ENCODE measurements at regions not wholly inside any gene's neighbourhood (a gene's known extent, or its start where the extent isn't known, plus 50 kb on each side); places are given as distances from the start of the nearest gene placed in this dataset.

DNA sequence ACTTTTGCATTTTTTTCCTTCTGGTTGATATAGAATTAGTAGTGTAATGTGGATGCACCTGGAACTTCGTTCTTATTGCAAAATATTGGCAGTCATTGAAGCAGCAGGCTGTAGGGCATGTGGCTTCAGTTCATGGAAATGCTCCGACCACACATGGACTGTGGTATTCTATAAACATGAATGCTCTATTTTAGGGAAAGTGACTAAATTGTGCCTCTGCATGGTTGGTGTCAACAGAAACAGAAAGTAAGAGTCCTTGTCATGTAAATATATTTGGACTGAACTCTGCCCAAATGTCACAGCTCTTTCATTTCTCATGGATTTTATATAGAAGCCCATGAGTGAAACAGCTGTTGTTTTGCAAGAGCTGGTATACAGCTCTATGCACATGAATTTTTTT is 917.0 kb downstream of the LRFN5 start:
- Mint-ChIP-seq H3K4me1 (peaks cover 6% of the 10 kb centered on the region), H3K36me3 (ENCODE audit: low read depth) (no peaks in the 10 kb centered on the region), H3K4me3 (no peak overlapping the region), H3K27ac (no peak overlapping the region), H3K9me3 (no peaks in the 10 kb centered on the region), H3K27me3 (no peaks in the 10 kb centered on the region)
- no peak for DNase-seq
- intact Hi-C loops (cut with micrococcal nuclease), result no loop called here
- ChIA-PET CTCF (no interaction called here), POLR2A (no interaction called here)
- no peak for TF ChIP-seq CTCF (IDR thresholded peaks at IDR 0.05)
- no peak for ATAC-seq (ENCODE audit: low read depth)

DNA sequence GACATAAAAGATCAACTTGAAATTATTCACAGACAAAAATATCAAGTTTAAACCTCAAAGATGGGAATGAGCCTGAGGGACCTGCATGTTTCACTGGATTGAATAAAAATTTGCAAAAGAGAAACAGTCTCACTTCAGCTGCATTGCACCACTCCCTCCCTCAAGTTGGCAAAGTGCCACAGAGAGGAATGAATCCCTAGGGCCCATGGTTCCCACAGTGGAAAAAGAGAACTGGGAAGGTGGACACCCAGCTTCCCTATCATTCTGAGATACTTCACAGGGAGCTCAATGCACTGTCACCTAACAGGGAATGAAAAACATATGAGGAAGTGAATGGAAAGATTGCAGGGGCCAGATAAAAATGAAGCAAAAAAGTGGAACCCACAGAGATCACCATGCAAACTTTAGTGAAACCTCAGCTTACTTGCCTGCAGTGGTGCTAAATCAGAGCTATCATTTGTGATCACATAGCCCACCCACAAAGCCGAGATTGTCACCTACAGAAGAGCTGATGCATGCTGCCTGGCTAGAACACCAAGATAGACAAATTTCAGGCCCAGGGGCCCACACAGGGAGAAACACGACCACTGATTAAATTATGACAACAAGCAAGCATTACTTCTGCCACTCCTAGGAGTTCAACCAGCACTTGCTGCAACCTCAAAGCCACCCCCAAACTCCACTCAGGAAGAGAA is 911.3 kb downstream of the LRFN5 start:
- no peaks in the 10 kb centered on the region for H3K36me3 Mint-ChIP-seq (ENCODE audit: low read depth)
- H3K27me3 Mint-ChIP-seq, result no peaks in the 10 kb centered on the region
- POLR2A ChIA-PET, result no interaction called here
- H3K9me3 Mint-ChIP-seq, result no peaks in the 10 kb centered on the region
- no peak for DNase-seq
- ATAC-seq (ENCODE audit: low read depth), result no peak
- CTCF ChIA-PET, result interaction anchor here (1.4 kb wide), 1 partner anchor 9 kb away, joined by 3 read pairs; no protein-coding TSS in a partner anchor
- no peak overlapping the region for H3K27ac Mint-ChIP-seq
- H3K4me1 Mint-ChIP-seq, result peaks cover 15% of the 10 kb centered on the region
- H3K4me3 Mint-ChIP-seq, result no peak overlapping the region
- no peak for TF ChIP-seq CTCF (IDR thresholded peaks at IDR 0.05)
- intact Hi-C loops (cut with micrococcal nuclease), result no loop called here

DNA sequence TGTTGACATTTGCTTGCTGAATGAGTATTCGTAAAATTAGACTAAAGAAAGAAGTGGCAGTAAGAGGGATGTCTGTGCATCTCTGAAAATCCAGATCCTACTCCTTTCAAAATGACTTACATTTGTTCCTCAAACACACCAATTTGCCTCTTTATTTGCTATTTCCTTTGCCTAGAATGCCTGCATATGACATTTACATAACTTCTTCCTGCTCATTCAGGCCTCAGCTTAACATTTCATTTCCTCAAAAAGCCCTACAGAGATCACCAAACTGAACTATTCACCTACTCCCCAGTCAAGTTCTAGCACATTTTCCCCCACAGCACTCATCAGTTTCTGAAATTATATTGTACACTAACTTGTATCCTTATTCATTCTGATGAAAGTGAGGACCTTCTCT is 907.2 kb downstream of the LRFN5 start:
- ATAC-seq (ENCODE audit: low read depth), result peak; percentile 25
- TF ChIP-seq CTCF (IDR thresholded peaks at IDR 0.05), result no peak
- H3K36me3 Mint-ChIP-seq (ENCODE audit: low read depth), result no peaks in the 10 kb centered on the region
- CTCF ChIA-PET, result no interaction called here
- intact Hi-C loops (cut with micrococcal nuclease), result no loop called here
- H3K27ac Mint-ChIP-seq, result no peak overlapping the region
- H3K27me3 Mint-ChIP-seq, result no peaks in the 10 kb centered on the region
- DNase-seq, result no peak
- H3K4me1 Mint-ChIP-seq, result peaks cover 15% of the 10 kb centered on the region
- H3K4me3 Mint-ChIP-seq, result no peak overlapping the region
- H3K9me3 Mint-ChIP-seq, result no peaks in the 10 kb centered on the region
- POLR2A ChIA-PET, result no interaction called here

DNA sequence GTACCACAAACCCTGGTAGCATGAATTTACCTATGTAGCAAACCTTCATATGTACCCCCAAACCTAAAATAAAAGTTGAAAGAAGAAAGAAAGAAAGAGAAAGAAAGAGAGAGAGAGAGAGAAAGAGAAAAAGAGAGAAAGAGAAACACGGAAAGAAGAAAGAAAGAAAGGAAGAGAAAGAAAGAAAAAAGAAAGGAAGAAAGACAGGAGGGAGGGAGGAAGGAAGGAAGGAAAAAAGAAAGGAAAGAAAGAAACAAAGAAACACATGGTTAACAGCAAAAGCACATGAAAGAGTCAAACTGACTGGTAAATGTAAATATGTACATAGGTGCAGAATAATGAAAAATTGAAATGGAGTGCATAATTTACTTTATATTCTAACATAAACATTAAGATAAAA is 903.4 kb downstream of the LRFN5 start:
- no peak overlapping the region for H3K4me3 Mint-ChIP-seq
- DNase-seq, result no peak
- no peak overlapping the region for H3K27ac Mint-ChIP-seq
- H3K4me1 Mint-ChIP-seq, result peaks cover 13% of the 10 kb centered on the region
- ChIA-PET CTCF (no interaction called here), POLR2A (no interaction called here)
- H3K27me3 Mint-ChIP-seq, result no peaks in the 10 kb centered on the region
- no peak for ATAC-seq (ENCODE audit: low read depth)
- intact Hi-C loops (cut with micrococcal nuclease), result no loop called here
- no peak for TF ChIP-seq CTCF (IDR thresholded peaks at IDR 0.05)
- no peaks in the 10 kb centered on the region for H3K36me3 Mint-ChIP-seq (ENCODE audit: low read depth)
- no peaks in the 10 kb centered on the region for H3K9me3 Mint-ChIP-seq

GRCh38 chr14:42508209-42508946 is 901.7 kb downstream of the LRFN5 start:
- intact Hi-C loops (cut with micrococcal nuclease), result no loop called here
- H3K9me3 Mint-ChIP-seq, result no peaks in the 10 kb centered on the region
- no peak overlapping the region for H3K27ac Mint-ChIP-seq
- no peak for TF ChIP-seq CTCF (IDR thresholded peaks at IDR 0.05)
- ATAC-seq (ENCODE audit: low read depth) (no peak), DNase-seq (no peak)
- ChIA-PET CTCF (no interaction called here), POLR2A (no interaction called here)
- peaks cover 1% of the 10 kb centered on the region for H3K4me1 Mint-ChIP-seq
- H3K4me3 Mint-ChIP-seq, result no peak overlapping the region
- no peaks in the 10 kb centered on the region for H3K27me3 Mint-ChIP-seq
- H3K36me3 Mint-ChIP-seq (ENCODE audit: low read depth), result no peaks in the 10 kb centered on the region
